ENCODE measurements at regions not wholly inside any gene's neighbourhood (a gene's known extent, or its start where the extent isn't known, plus 50 kb on each side); places are given as distances from the start of the nearest gene placed in this dataset.

DNA sequence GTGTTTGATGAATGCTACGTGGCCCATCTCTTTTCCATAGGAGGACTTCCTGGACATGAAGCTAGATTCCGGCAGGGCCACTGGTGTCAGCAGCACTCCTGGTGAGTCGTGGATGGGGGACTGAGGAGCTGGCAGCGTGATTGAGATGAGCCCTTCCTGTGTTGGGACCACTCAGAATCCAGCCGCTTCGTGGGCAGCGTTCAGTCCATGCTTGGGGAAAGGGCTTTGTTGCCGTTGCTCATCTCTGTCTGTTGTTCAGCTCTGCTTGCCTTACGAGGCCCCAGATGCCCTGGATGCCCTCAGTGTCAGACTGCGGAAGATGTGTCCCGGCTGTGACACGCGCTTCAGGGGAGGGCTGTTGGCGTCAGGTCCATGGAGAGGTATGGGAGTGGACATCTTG lies 127.1 kb upstream of the RTL1 start:
- no peak for TF ChIP-seq MAZ (IDR thresholded peaks at IDR 0.05; ENCODE audit: borderline replicate concordance, low read depth, low read length)
- TF ChIP-seq, protein P1, sequence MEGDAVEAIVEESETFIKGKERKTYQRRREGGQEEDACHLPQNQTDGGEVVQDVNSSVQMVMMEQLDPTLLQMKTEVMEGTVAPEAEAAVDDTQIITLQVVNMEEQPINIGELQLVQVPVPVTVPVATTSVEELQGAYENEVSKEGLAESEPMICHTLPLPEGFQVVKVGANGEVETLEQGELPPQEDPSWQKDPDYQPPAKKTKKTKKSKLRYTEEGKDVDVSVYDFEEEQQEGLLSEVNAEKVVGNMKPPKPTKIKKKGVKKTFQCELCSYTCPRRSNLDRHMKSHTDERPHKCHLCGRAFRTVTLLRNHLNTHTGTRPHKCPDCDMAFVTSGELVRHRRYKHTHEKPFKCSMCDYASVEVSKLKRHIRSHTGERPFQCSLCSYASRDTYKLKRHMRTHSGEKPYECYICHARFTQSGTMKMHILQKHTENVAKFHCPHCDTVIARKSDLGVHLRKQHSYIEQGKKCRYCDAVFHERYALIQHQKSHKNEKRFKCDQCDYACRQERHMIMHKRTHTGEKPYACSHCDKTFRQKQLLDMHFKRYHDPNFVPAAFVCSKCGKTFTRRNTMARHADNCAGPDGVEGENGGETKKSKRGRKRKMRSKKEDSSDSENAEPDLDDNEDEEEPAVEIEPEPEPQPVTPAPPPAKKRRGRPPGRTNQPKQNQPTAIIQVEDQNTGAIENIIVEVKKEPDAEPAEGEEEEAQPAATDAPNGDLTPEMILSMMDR (conservative IDR thresholded peaks at IDR 0.05; ENCODE audit: low read depth, low read length) = no peak
- no peak for TF ChIP-seq MAFK (IDR thresholded peaks at IDR 0.05; ENCODE audit: low read depth, low read length)
- TF ChIP-seq POLR2A (IDR thresholded peaks at IDR 0.05; ENCODE audit: low read depth, low read length) = no peak
- no peak for TF ChIP-seq RAD21 (IDR thresholded peaks at IDR 0.05; ENCODE audit: low read length)
- TF ChIP-seq SMC3 (IDR thresholded peaks at IDR 0.05; ENCODE audit: low read depth, low read length) = no peak
- no peak for TF ChIP-seq NFE2L2 (IDR thresholded peaks at IDR 0.05; ENCODE audit: low read depth, low read length)
- no peak for TF ChIP-seq RCOR1 (IDR thresholded peaks at IDR 0.05; ENCODE audit: insufficient replicate concordance, low read length)
- TF ChIP-seq FOS (IDR thresholded peaks at IDR 0.05; ENCODE audit: low read depth, low read length) = no peak
- TF ChIP-seq CEBPB (IDR thresholded peaks at IDR 0.05; ENCODE audit: low read depth, low read length) = no peak
- TF ChIP-seq RFX5 (IDR thresholded peaks at IDR 0.05; ENCODE audit: low read depth, low read length) = no peak
- TF ChIP-seq BHLHE40 (IDR thresholded peaks at IDR 0.05; ENCODE audit: low read depth, low read length) = no peak
